ENCODE measurements at regions not wholly inside any gene's neighbourhood (a gene's known extent, or its start where the extent isn't known, plus 50 kb on each side); places are given as distances from the start of the nearest gene placed in this dataset.

GRCh38 chr11:18878211-18878610 lies 61.0 kb downstream of the MRGPRX1 start:
- ATAC-seq (ENCODE audit: low read depth in 2 of 2): no peak
- peaks cover 0 to 1% (median 0%) of the 10 kb centered on the region in 7 donors for H3K9me3 Mint-ChIP-seq
- H3K4me3 Mint-ChIP-seq: no peak overlapping the region
- Histone ChIP-seq H3K27ac (ENCODE audit: insufficient read depth, low read length, poor library complexity, severe bottlenecking) (no peak overlapping the region), H3K36me3 (ENCODE audit: control insufficient read depth, insufficient read depth, low read length) (no peaks in the 10 kb centered on the region), H3K4me3 (ENCODE audit: low read depth, low read length) (no peak overlapping the region), H3K27me3 (ENCODE audit: control insufficient read depth, insufficient read depth, low read length) (no peaks in the 10 kb centered on the region), H3K9me3 (ENCODE audit: control insufficient read depth in 2 of 2, low read length in 2 of 2) (no peaks in the 10 kb centered on the region), H3K4me1 (ENCODE audit: control insufficient read depth, insufficient read depth, low read length, poor library complexity, severe bottlenecking) (no peaks in the 10 kb centered on the region)
- no peaks in the 10 kb centered on the region for H3K36me3 Mint-ChIP-seq
- H3K4me1 Mint-ChIP-seq: no peaks in the 10 kb centered on the region
- no peaks in the 10 kb centered on the region for H3K27me3 Mint-ChIP-seq
- H3K27ac Mint-ChIP-seq: no peak overlapping the region
- DNase-seq: no peak

- Mint-ChIP-seq H3K27me3 (peaks cover 23% of the 10 kb centered on the region), H3K27ac (peak overlapping the region in 1 of 3 donors; percentile 1), H3K4me1 (no peaks in the 10 kb centered on the region), H3K36me3 (no peaks in the 10 kb centered on the region), H3K4me3 (no peak overlapping the region), H3K9me3 (peaks cover 0 to 1% (median 0%) of the 10 kb centered on the region in 7 donors)
- ATAC-seq (ENCODE audit: low read depth in 2 of 2) (no peak), DNase-seq (no peak)
- Histone ChIP-seq H3K27ac (ENCODE audit: insufficient read depth, low read length, poor library complexity, severe bottlenecking) (no peak overlapping the region), H3K36me3 (ENCODE audit: control insufficient read depth, insufficient read depth, low read length) (no peaks in the 10 kb centered on the region), H3K4me3 (ENCODE audit: low read depth, low read length) (no peak overlapping the region), H3K27me3 (ENCODE audit: control insufficient read depth, insufficient read depth, low read length) (no peaks in the 10 kb centered on the region), H3K9me3 (ENCODE audit: control insufficient read depth in 2 of 2, low read length in 2 of 2) (no peaks in the 10 kb centered on the region), H3K4me1 (ENCODE audit: control insufficient read depth, insufficient read depth, low read length, poor library complexity, severe bottlenecking) (no peaks in the 10 kb centered on the region)
These were observed 73.3 kb downstream of the MRGPRX1 start for GRCh38 chr11:18865951-18866350.

GRCh38 chr11:18865261-18865660 lies 73.7 kb upstream of the PTPN5 start:
- no peaks in the 10 kb centered on the region for H3K36me3 Mint-ChIP-seq

GRCh38 chr11:18853086-18853720 lies 61.6 kb upstream of the PTPN5 start:
- H3K4me1 Mint-ChIP-seq: no peaks in the 10 kb centered on the region
- no peak overlapping the region for H3K4me3 ChIP-seq (ENCODE audit: low read depth, low read length)
- H3K9me3 Mint-ChIP-seq: peaks cover 0 to 15% (median 5%) of the 10 kb centered on the region in 7 donors
- H3K36me3 ChIP-seq (ENCODE audit: control insufficient read depth, insufficient read depth, low read length): no peaks in the 10 kb centered on the region
- peaks cover 3 to 10% of the 10 kb centered on the region in 2 experiments for H3K9me3 ChIP-seq (ENCODE audit: control insufficient read depth in 2 of 2, low read length in 2 of 2)
- no peaks in the 10 kb centered on the region for H3K4me1 ChIP-seq (ENCODE audit: control insufficient read depth, insufficient read depth, low read length, poor library complexity, severe bottlenecking)
- peaks cover 4% of the 10 kb centered on the region for H3K36me3 Mint-ChIP-seq
- H3K27me3 ChIP-seq (ENCODE audit: control insufficient read depth, insufficient read depth, low read length): peaks cover 6% of the 10 kb centered on the region
- ATAC-seq (ENCODE audit: low read depth in 2 of 2) (no peak), DNase-seq (peak in 1 of 3 donors; percentile 22)
- no peak overlapping the region for H3K4me3 Mint-ChIP-seq
- peaks cover 19% of the 10 kb centered on the region for H3K27me3 Mint-ChIP-seq
- H3K27ac Mint-ChIP-seq: no peak overlapping the region
- H3K27ac ChIP-seq (ENCODE audit: insufficient read depth, low read length, poor library complexity, severe bottlenecking): no peak overlapping the region

More at GRCh38 chr11:18865261-18865660, 73.7 kb upstream of the PTPN5 start:
- Mint-ChIP-seq H3K4me1 (no peaks in the 10 kb centered on the region), H3K9me3 (no peaks in the 10 kb centered on the region), H3K4me3 (no peak overlapping the region), H3K27me3 (peaks cover 23% of the 10 kb centered on the region), H3K27ac (no peak overlapping the region)
- no peaks in the 10 kb centered on the region for H3K4me1 ChIP-seq (ENCODE audit: control insufficient read depth, insufficient read depth, low read length, poor library complexity, severe bottlenecking)
- no peak overlapping the region for H3K4me3 ChIP-seq (ENCODE audit: low read depth, low read length)
- DNase-seq (no peak), ATAC-seq (ENCODE audit: low read depth in 2 of 2) (no peak)
- H3K27ac ChIP-seq (ENCODE audit: insufficient read depth, low read length, poor library complexity, severe bottlenecking): no peak overlapping the region
- no peaks in the 10 kb centered on the region for H3K9me3 ChIP-seq (ENCODE audit: control insufficient read depth in 2 of 2, low read length in 2 of 2)
- H3K36me3 ChIP-seq (ENCODE audit: control insufficient read depth, insufficient read depth, low read length): no peaks in the 10 kb centered on the region
- no peaks in the 10 kb centered on the region for H3K27me3 ChIP-seq (ENCODE audit: control insufficient read depth, insufficient read depth, low read length)

- ATAC-seq (ENCODE audit: low read depth in 2 of 2) (no peak), DNase-seq (no peak)
- no peak overlapping the region for H3K27ac Mint-ChIP-seq
- Histone ChIP-seq H3K27ac (ENCODE audit: insufficient read depth, low read length, poor library complexity, severe bottlenecking) (no peak overlapping the region), H3K4me1 (ENCODE audit: control insufficient read depth, insufficient read depth, low read length, poor library complexity, severe bottlenecking) (no peaks in the 10 kb centered on the region), H3K9me3 (ENCODE audit: control insufficient read depth in 2 of 2, low read length in 2 of 2) (peaks cover 3 to 4% of the 10 kb centered on the region in 2 experiments), H3K36me3 (ENCODE audit: control insufficient read depth, insufficient read depth, low read length) (no peaks in the 10 kb centered on the region), H3K27me3 (ENCODE audit: control insufficient read depth, insufficient read depth, low read length) (peaks cover 4% of the 10 kb centered on the region), H3K4me3 (ENCODE audit: low read depth, low read length) (no peak overlapping the region)
- H3K4me3 Mint-ChIP-seq: no peak overlapping the region
- H3K4me1 Mint-ChIP-seq: no peaks in the 10 kb centered on the region
- H3K9me3 Mint-ChIP-seq: peaks cover 0 to 9% (median 1%) of the 10 kb centered on the region in 7 donors
- peaks cover 20% of the 10 kb centered on the region for H3K27me3 Mint-ChIP-seq
- H3K36me3 Mint-ChIP-seq: peaks cover 4% of the 10 kb centered on the region
These were observed 57.8 kb upstream of the PTPN5 start for GRCh38 chr11:18849406-18849805.

- Mint-ChIP-seq H3K9me3 (peaks cover 2 to 14% (median 5%) of the 10 kb centered on the region in 7 donors), H3K27me3 (peaks cover 15% of the 10 kb centered on the region), H3K27ac (no peak overlapping the region), H3K4me1 (no peaks in the 10 kb centered on the region), H3K4me3 (no peak overlapping the region), H3K36me3 (peaks cover 4% of the 10 kb centered on the region)
- no peak overlapping the region for H3K4me3 ChIP-seq (ENCODE audit: low read depth, low read length)
- H3K27me3 ChIP-seq (ENCODE audit: control insufficient read depth, insufficient read depth, low read length): no peaks in the 10 kb centered on the region
- peaks cover 7 to 8% of the 10 kb centered on the region in 2 experiments for H3K9me3 ChIP-seq (ENCODE audit: control insufficient read depth in 2 of 2, low read length in 2 of 2)
- H3K27ac ChIP-seq (ENCODE audit: insufficient read depth, low read length, poor library complexity, severe bottlenecking): no peak overlapping the region
- H3K36me3 ChIP-seq (ENCODE audit: control insufficient read depth, insufficient read depth, low read length): no peaks in the 10 kb centered on the region
- peak in 1 of 3 donors; percentile 36 for DNase-seq
- H3K4me1 ChIP-seq (ENCODE audit: control insufficient read depth, insufficient read depth, low read length, poor library complexity, severe bottlenecking): no peaks in the 10 kb centered on the region
- ATAC-seq (ENCODE audit: low read depth in 2 of 2): no peak
These were observed 53.3 kb upstream of the PTPN5 start for GRCh38 chr11:18844753-18845367.

Measured in CD4-positive, CD25-positive, alpha-beta regulatory T cell (primary cell).